HepG2 (cell line): ENCODE measurements at regions not wholly inside any gene's neighbourhood (a gene's known extent, or its start where the extent isn't known, plus 50 kb on each side); places are given as distances from the start of the nearest gene placed in this dataset.

Experiments used
- ATAC-seq: fragments of 200-7000 bp; cut with Tn5 transposase; 3 replicates; pipeline ENCODE4 v1.9.1; 2020; ENCODE audit warnings: mild to moderate bottlenecking, moderate library complexity
- BruUV-seq: library from RNA; stranded (reverse); fragments of 400-500 nt; replicated peaks from 2 replicates; lab custom pipeline; 2021; lab: Mats Ljungman, UMichigan
- CTCF ChIA-PET: fragments of 300-600 bp; formaldehyde crosslinking; extraction: SDS; loops from one replicate; lab custom pipeline; 2021; ENCODE audit warnings: low total read pairs, inconsistent platforms, low intra/inter-chr PET ratio; lab: Yijun Ruan, JAX
- POLR2A ChIA-PET: fragments of 350-600 bp; sonication (Branson Sonifier 250); formaldehyde crosslinking; loops from one replicate; lab custom pipeline; 2020; ENCODE audit warnings: antibody characterized with exemption, inconsistent platforms; lab: Yijun Ruan, JAX
- DNase-seq: peaks from one replicate; pipeline ENCODE4 v3.0.0-alpha.2; 2015; ENCODE audit warnings: low spot score
- FAIRE-seq: peaks from 3 replicates; lab custom pipeline; 2011; peaks lifted over from hg19 to GRCh38; lab: Jason Lieb, UNC
- H2AFZ ChIP-seq: one replicate; pipeline ENCODE4 v1.6.1; 2011; ENCODE audit warnings: low read length, inconsistent platforms
- H3K27ac ChIP-seq: fragments of 300-600 bp; 3 replicates; pipeline ENCODE4 v1.8.0; 2011; ENCODE audit warnings: mixed run types, mild to moderate bottlenecking, mixed read lengths, low read length, inconsistent platforms; ENCODE audit not compliant: insufficient read depth; ENCODE audit errors: extremely low read length
- H3K27me3 ChIP-seq, 2 experiments: fragments of 200-600 bp in 1 of 2; 2 replicates in 1 of 2; 3 replicates in 1 of 2; pipeline versions ENCODE4 v1.6.0 to v1.8.0; 2011; ENCODE audit warnings: low read length in 2 of 2, mild to moderate bottlenecking in 2 of 2, moderate library complexity in 2 of 2, inconsistent platforms in 1 of 2; ENCODE audit not compliant: insufficient read depth in 2 of 2, control insufficient read depth in 1 of 2
- H3K36me3 ChIP-seq, 2 experiments: fragments of 200-600 bp in 1 of 2; replicated peaks in 1 of 2; 2 replicates in 1 of 2; 3 replicates in 1 of 2; pipeline versions ENCODE4 v1.5.1 to v1.8.0; 2011; ENCODE audit warnings: low read length in 2 of 2, inconsistent platforms in 1 of 2; ENCODE audit not compliant: insufficient read depth in 2 of 2, control insufficient read depth in 1 of 2
- H3K4me1 ChIP-seq: 2 replicates; pipeline ENCODE4 v1.5.1; 2012; ENCODE audit warnings: low read length, inconsistent platforms; ENCODE audit not compliant: insufficient read depth
- H3K4me2 ChIP-seq: 2 replicates; pipeline ENCODE4 v1.6.0; 2011; ENCODE audit warnings: low read depth, low read length, inconsistent platforms
- H3K4me3 ChIP-seq, 3 experiments: fragments of 200-600 bp in 1 of 3; sonication (generic), shearing (Covaris generic) in 1 of 3; replicated peaks in 1 of 3; 2 replicates each; pipeline ENCODE4 v1.5.1; 2011 to 2016; ENCODE audit warnings: low read length in 3 of 3, inconsistent platforms in 2 of 3, low read depth in 2 of 3, mild to moderate bottlenecking in 2 of 3, control low read depth in 1 of 3, mixed read lengths in 1 of 3; ENCODE audit not compliant: insufficient read depth in 1 of 3
- H3K79me2 ChIP-seq: one replicate; pipeline ENCODE4 v1.6.1; 2011; ENCODE audit warnings: low read length, inconsistent platforms; ENCODE audit not compliant: insufficient read depth
- H3K9ac ChIP-seq: 2 replicates; pipeline ENCODE4 v1.6.0; 2011; ENCODE audit warnings: mild to moderate bottlenecking, low read depth, low read length, inconsistent platforms; ENCODE audit not compliant: insufficient read depth
- H3K9me3 ChIP-seq: 2 replicates; pipeline ENCODE4 v1.5.1; 2012; ENCODE audit warnings: mild to moderate bottlenecking, low read length
- H4K20me1 ChIP-seq: 2 replicates; pipeline ENCODE4 v1.6.0; 2011; ENCODE audit warnings: inconsistent platforms, mild to moderate bottlenecking, low read length, moderate library complexity; ENCODE audit not compliant: insufficient read depth
- EED ChIP-seq: sonication (generic); formaldehyde crosslinking; IDR thresholded peaks from 2 replicates; pipeline ENCODE4 v1.5.0; 2020; ENCODE audit warnings: mild to moderate bottlenecking, missing genetic modification reagents
- GABPB1 ChIP-seq: IDR thresholded peaks from 2 replicates; pipeline ENCODE4 v1.6.1; 2016; ENCODE audit warnings: mild to moderate bottlenecking, missing genetic modification reagents, moderate library complexity, missing compliant biosample characterization
- SIX4 ChIP-seq: sonication (generic); formaldehyde crosslinking; IDR thresholded peaks from 2 replicates; pipeline ENCODE4 v1.4.0; 2020; ENCODE audit warnings: missing genetic modification reagents
- TBP ChIP-seq: sonication (generic); formaldehyde crosslinking; IDR thresholded peaks from 2 replicates; pipeline ENCODE4 v1.5.0; 2020; ENCODE audit warnings: missing genetic modification reagents
- TEAD3 ChIP-seq: optimal IDR thresholded peaks from 2 replicates; pipeline ENCODE3; 2016; ENCODE audit warnings: borderline replicate concordance
- ZFP41 ChIP-seq: sonication (generic); formaldehyde crosslinking; IDR thresholded peaks from 2 replicates; pipeline ENCODE4 v1.4.0; 2020; ENCODE audit warnings: mild to moderate bottlenecking, missing genetic modification reagents, borderline replicate concordance
- ZMYM2 ChIP-seq: sonication (generic); formaldehyde crosslinking; IDR thresholded peaks from 2 replicates; pipeline ENCODE4 v1.8.0; 2022; ENCODE audit warnings: mild to moderate bottlenecking, missing genetic modification reagents
- ZNF431 ChIP-seq: sonication (generic); formaldehyde crosslinking; IDR thresholded peaks from 2 replicates; pipeline ENCODE4 v1.9.0; 2022; ENCODE audit warnings: missing genetic modification reagents, low read depth, mild to moderate bottlenecking, borderline replicate concordance
- ZNF441 ChIP-seq: sonication (generic); formaldehyde crosslinking; IDR thresholded peaks from 2 replicates; pipeline ENCODE4 v1.7.0; 2021; ENCODE audit warnings: missing genetic modification reagents, borderline replicate concordance
- ZNF781 ChIP-seq: sonication (generic); formaldehyde crosslinking; IDR thresholded peaks from 2 replicates; pipeline ENCODE4 v1.5.1; 2020; ENCODE audit warnings: borderline replicate concordance, mild to moderate bottlenecking, missing genetic modification reagents; ENCODE audit errors: not compliant biosample characterization
- WGBS: methylation state at CpG from one replicate; pipeline ENCODE4 v1.1.6; 2017; ENCODE audit warnings: low lambda C conversion rate; 5-methylcytosine and 5-hydroxymethylcytosine counted together
- in situ Hi-C: cut with HindIII; loops from 2 replicates; pipeline ENCODE4 v1.10.0; 2017; ENCODE audit warnings: low pct_unique_long_range_greater_than_20kb; ENCODE audit not compliant: extremely low pct_ligation_motif_present
- intact Hi-C: fragments of 100-400 bp; cut with micrococcal nuclease; formaldehyde crosslinking; loops from one replicate; pipeline ENCODE4 v1.10.0; 2022; ENCODE audit not compliant: unreplicated experiment
- TF ChIP-seq, protein P1 (sequence below): sonication (generic); formaldehyde crosslinking; IDR thresholded peaks from 2 replicates; pipeline ENCODE4 v1.4.0; 2020; ENCODE audit warnings: mild to moderate bottlenecking, missing genetic modification reagents
- TF ChIP-seq, protein P2 (sequence below): sonication (generic); formaldehyde crosslinking; IDR thresholded peaks from 2 replicates; pipeline ENCODE4 v1.5.1; 2020; ENCODE audit warnings: mild to moderate bottlenecking, missing genetic modification reagents, moderate library complexity

GRCh38 chr18:79626905-79627749, 52.5 kb upstream of the CTDP1 start:
- H3K79me2 ChIP-seq = no peaks in the 10 kb centered on the region
- H3K4me1 ChIP-seq = no peaks in the 10 kb centered on the region
- no peak overlapping the region for H2AFZ ChIP-seq
- no peaks in the 10 kb centered on the region for H3K36me3 ChIP-seq
- H3K9me3 ChIP-seq = no peaks in the 10 kb centered on the region
- no TSS peak for BruUV-seq
- H3K4me2 ChIP-seq = no peak overlapping the region
- no peak overlapping the region for H3K9ac ChIP-seq
- DNase-seq (no peak), FAIRE-seq (no peak), ATAC-seq (peak; percentile 47)
- no peak overlapping the region for H3K4me3 ChIP-seq
- H3K27ac ChIP-seq = no peak overlapping the region
- no peaks in the 10 kb centered on the region for H4K20me1 ChIP-seq
- H3K27me3 ChIP-seq = peaks cover 8 to 78% of the 10 kb centered on the region in 2 experiments
- ChIA-PET POLR2A (no interaction called here), CTCF (no interaction called here)
- in situ Hi-C loops (no loop called here), intact Hi-C loops (no loop called here)
- 32% methylated on average over 5 of the region's 45 CpGs for WGBS
- TF ChIP-seq EED (CRISPR knock-in tag) = 0 out of 2 replicates have a peak, but pooled peaks have one; percentile 31
- TF ChIP-seq ZNF441 (CRISPR knock-in tag) = no peak

GRCh38 chr18:79627750-79628294, 51.8 kb upstream of the CTDP1 start:
- Histone ChIP-seq H4K20me1 (no peaks in the 10 kb centered on the region), H3K27me3 (peaks cover 10 to 72% of the 10 kb centered on the region in 2 experiments), H3K79me2 (no peaks in the 10 kb centered on the region), H3K4me3 (no peak overlapping the region), H3K4me1 (no peaks in the 10 kb centered on the region), H3K9me3 (no peaks in the 10 kb centered on the region), H3K9ac (no peak overlapping the region), H3K27ac (no peak overlapping the region), H2AFZ (no peak overlapping the region), H3K36me3 (no peaks in the 10 kb centered on the region), H3K4me2 (no peak overlapping the region)
- FAIRE-seq = no peak
- TF ChIP-seq SIX4 (CRISPR knock-in tag) (no peak), TBP (CRISPR knock-in tag) (no peak), ZNF431 (CRISPR knock-in tag) (no peak), ZNF781 (CRISPR knock-in tag) (no peak), ZFP41 (CRISPR knock-in tag) (no peak), GABPB1 (CRISPR knock-in tag) (no peak), TEAD3 (CRISPR knock-in tag) (no peak), ZMYM2 (CRISPR knock-in tag) (no peak)
- TF ChIP-seq, protein P1, sequence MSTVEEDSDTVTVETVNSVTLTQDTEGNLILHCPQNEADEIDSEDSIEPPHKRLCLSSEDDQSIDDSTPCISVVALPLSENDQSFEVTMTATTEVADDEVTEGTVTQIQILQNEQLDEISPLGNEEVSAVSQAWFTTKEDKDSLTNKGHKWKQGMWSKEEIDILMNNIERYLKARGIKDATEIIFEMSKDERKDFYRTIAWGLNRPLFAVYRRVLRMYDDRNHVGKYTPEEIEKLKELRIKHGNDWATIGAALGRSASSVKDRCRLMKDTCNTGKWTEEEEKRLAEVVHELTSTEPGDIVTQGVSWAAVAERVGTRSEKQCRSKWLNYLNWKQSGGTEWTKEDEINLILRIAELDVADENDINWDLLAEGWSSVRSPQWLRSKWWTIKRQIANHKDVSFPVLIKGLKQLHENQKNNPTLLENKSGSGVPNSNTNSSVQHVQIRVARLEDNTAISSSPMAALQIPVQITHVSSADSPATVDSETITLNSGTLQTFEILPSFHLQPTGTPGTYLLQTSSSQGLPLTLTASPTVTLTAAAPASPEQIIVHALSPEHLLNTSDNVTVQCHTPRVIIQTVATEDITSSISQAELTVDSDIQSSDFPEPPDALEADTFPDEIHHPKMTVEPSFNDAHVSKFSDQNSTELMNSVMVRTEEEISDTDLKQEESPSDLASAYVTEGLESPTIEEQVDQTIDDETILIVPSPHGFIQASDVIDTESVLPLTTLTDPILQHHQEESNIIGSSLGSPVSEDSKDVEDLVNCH (CRISPR knock-in tag) = no peak
- TF ChIP-seq, protein P2, sequence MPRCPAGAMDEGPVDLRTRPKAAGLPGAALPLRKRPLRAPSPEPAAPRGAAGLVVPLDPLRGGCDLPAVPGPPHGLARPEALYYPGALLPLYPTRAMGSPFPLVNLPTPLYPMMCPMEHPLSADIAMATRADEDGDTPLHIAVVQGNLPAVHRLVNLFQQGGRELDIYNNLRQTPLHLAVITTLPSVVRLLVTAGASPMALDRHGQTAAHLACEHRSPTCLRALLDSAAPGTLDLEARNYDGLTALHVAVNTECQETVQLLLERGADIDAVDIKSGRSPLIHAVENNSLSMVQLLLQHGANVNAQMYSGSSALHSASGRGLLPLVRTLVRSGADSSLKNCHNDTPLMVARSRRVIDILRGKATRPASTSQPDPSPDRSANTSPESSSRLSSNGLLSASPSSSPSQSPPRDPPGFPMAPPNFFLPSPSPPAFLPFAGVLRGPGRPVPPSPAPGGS (CRISPR knock-in tag) = no peak
- POLR2A ChIA-PET = no interaction called here
- no TSS peak for BruUV-seq
- in situ Hi-C loops (no loop called here), intact Hi-C loops (no loop called here)
- ATAC-seq = 0 out of 3 replicates have a peak, but pooled peaks have one; percentile 22
- CTCF ChIA-PET = no interaction called here
- DNase-seq = no peak
- WGBS = 30% methylated on average over 15 of the region's 19 CpGs
